Prostate gland (tissue), 2 donors: ENCODE measurements at regions not wholly inside any gene's neighbourhood (a gene's known extent, or its start where the extent isn't known, plus 50 kb on each side); places are given as distances from the start of the nearest gene placed in this dataset.
A peak's percentile ranks its signal among the peaks of the same experiment; 100 is the strongest.
"Not testable (repeated sequence)": the region's sequence is repeated elsewhere in the genome, so short reads cannot be mapped to it uniquely, and the experiment has no call there.

Experiments
- DNase-seq: peaks from one replicate; pipeline ENCODE4 v3.0.0-alpha.2; 2019; ENCODE audit warnings: low spot score
- H3K27ac ChIP-seq, 2 donors: fragments of 200-600 bp; sonication (generic); 2 replicates each; pipeline ENCODE4 v1.5.1; 2017 to 2019
- H3K27me3 ChIP-seq: fragments of 200-600 bp; sonication (generic); replicated peaks from 2 replicates; pipeline ENCODE4 v1.5.1; 2019; ENCODE audit not compliant: insufficient read depth
- H3K36me3 ChIP-seq, 2 donors: fragments of 200-600 bp; sonication (generic); 1 replicate in 1 of 2; 2 replicates in 1 of 2; pipeline versions ENCODE4 v1.5.1 to v1.8.1; 2017 to 2019
- H3K4me1 ChIP-seq: fragments of 200-600 bp; sonication (generic); replicated peaks from 2 replicates; pipeline ENCODE4 v1.5.1; 2019
- H3K4me3 ChIP-seq, 2 donors: fragments of 200-600 bp; sonication (generic); 2 replicates each; pipeline ENCODE4 v1.5.1; 2017 to 2019
- H3K9me3 ChIP-seq: fragments of 200-600 bp; sonication (generic); 2 replicates; pipeline ENCODE4 v1.5.1; 2017
- CTCF ChIP-seq, 4 experiments: fragments of 200-600 bp in 2 of 4; fragments of 450-650 bp in 2 of 4; sonication (generic) in 2 of 4; IDR thresholded peaks; 1 replicate in 3 of 4; 2 replicates in 1 of 4; pipeline ENCODE4 v1.5.1; 2016 to 2019; ENCODE audit warnings: antibody characterized with exemption in 4 of 4, mild to moderate bottlenecking in 2 of 4, moderate library complexity in 2 of 4
- POLR2A ChIP-seq: fragments of 450-650 bp; IDR thresholded peaks from one replicate; pipeline ENCODE4 v1.6.1; 2016; ENCODE audit warnings: antibody characterized with exemption, mild to moderate bottlenecking
- POLR2AphosphoS5 ChIP-seq: sonication (generic); formaldehyde crosslinking; IDR thresholded peaks from one replicate; pipeline ENCODE4 v1.6.1; 2017; ENCODE audit warnings: antibody characterized with exemption
- WGBS: methylation state at CpG from one replicate; pipeline ENCODE4 v1.1.5; 2018; 5-methylcytosine and 5-hydroxymethylcytosine counted together
- intact Hi-C: fragments of 100-400 bp; cut with DNase I; formaldehyde crosslinking; loops from one replicate; pipeline ENCODE4 v1.14.2; 2022

GRCh38 chr5:174531782-174532191 lies 192.6 kb upstream of the MSX2 start:
- 81% methylated on average over 7 of the region's 7 CpGs for WGBS
- TF ChIP-seq CTCF (IDR thresholded peaks at IDR 0.05) (no peak), POLR2AphosphoS5 (no peak), POLR2A (no peak)
- Histone ChIP-seq H3K4me3 (no peak overlapping the region), H3K36me3 (no peaks in the 10 kb centered on the region), H3K9me3 (no peaks in the 10 kb centered on the region), H3K27ac (no peak overlapping the region), H3K27me3 (no peaks in the 10 kb centered on the region), H3K4me1 (no peaks in the 10 kb centered on the region)
- intact Hi-C loops = no loop called here
- no peak for DNase-seq

- no peak overlapping the region for H3K27ac ChIP-seq
Observed at GRCh38 chr5:174532455-174533453, 191.6 kb upstream of the MSX2 start.

GRCh38 chr5:174533751-174534241 lies 190.6 kb upstream of the MSX2 start:
- 63% methylated on average over 5 of the region's 5 CpGs for WGBS
- no peak for DNase-seq
- Histone ChIP-seq H3K27me3 (no peaks in the 10 kb centered on the region), H3K9me3 (no peaks in the 10 kb centered on the region), H3K36me3 (no peaks in the 10 kb centered on the region), H3K27ac (no peak overlapping the region), H3K4me1 (no peaks in the 10 kb centered on the region), H3K4me3 (no peak overlapping the region)
- TF ChIP-seq CTCF (IDR thresholded peaks at IDR 0.05) = no peak
- TF ChIP-seq POLR2AphosphoS5 = no peak
- no peak for TF ChIP-seq POLR2A
- intact Hi-C loops = no loop called here

More at GRCh38 chr5:174532455-174533453, 191.6 kb upstream of the MSX2 start:
- no peaks in the 10 kb centered on the region for H3K36me3 ChIP-seq
- DNase-seq = peak; percentile 87
- WGBS = 33% methylated on average over 19 of the region's 19 CpGs
- intact Hi-C loops = no loop called here
- H3K27me3 ChIP-seq = no peaks in the 10 kb centered on the region
- H3K9me3 ChIP-seq = no peaks in the 10 kb centered on the region
- H3K4me1 ChIP-seq = no peaks in the 10 kb centered on the region
- no peak overlapping the region for H3K4me3 ChIP-seq
- TF ChIP-seq POLR2A (no peak), POLR2AphosphoS5 (peak; percentile 91)

GRCh38 chr5:174535669-174536068 lies 188.7 kb upstream of the MSX2 start:
- H3K4me1 ChIP-seq = no peaks in the 10 kb centered on the region
- intact Hi-C loops = no loop called here
- no peak overlapping the region for H3K27ac ChIP-seq
- no peaks in the 10 kb centered on the region for H3K36me3 ChIP-seq
- no peaks in the 10 kb centered on the region for H3K9me3 ChIP-seq
- no peaks in the 10 kb centered on the region for H3K27me3 ChIP-seq
- no peak for DNase-seq
- 89% methylated on average over 3 of the region's 3 CpGs for WGBS
- no peak overlapping the region for H3K4me3 ChIP-seq
- no peak for TF ChIP-seq CTCF (IDR thresholded peaks at IDR 0.05)
- TF ChIP-seq POLR2A = no peak
- TF ChIP-seq POLR2AphosphoS5 = no peak

- intact Hi-C loops = not testable (repeated sequence)
Observed at GRCh38 chr5:174539823-174540222, 184.6 kb upstream of the MSX2 start.

More at GRCh38 chr5:174539823-174540222, 184.6 kb upstream of the MSX2 start:
- WGBS = 93% methylated on average over 3 of the region's 5 CpGs
- not testable (repeated sequence) for H3K4me1 ChIP-seq, H3K4me3 ChIP-seq, H3K9me3 ChIP-seq, H3K27me3 ChIP-seq, H3K27ac ChIP-seq, H3K36me3 ChIP-seq, DNase-seq
